HCT116 (cell line): ENCODE measurements at regions not wholly inside any gene's neighbourhood (a gene's known extent, or its start where the extent isn't known, plus 50 kb on each side); places are given as distances from the start of the nearest gene placed in this dataset.

Experiments
- ATAC-seq: fragments of 200-7000 bp; cut with Tn5 transposase; 2 replicates; pipeline ENCODE4 v1.9.1; 2020; ENCODE audit warnings: mild to moderate bottlenecking, moderate library complexity
- BruUV-seq: library from RNA; stranded (reverse); fragments of 400-500 nt; replicated peaks from 2 replicates; lab custom pipeline; 2021; lab: Mats Ljungman, UMichigan
- CTCF ChIA-PET: fragments of 300-600 bp; sonication (Branson Sonifier 250); formaldehyde crosslinking; loops from one replicate; lab custom pipeline; 2021; ENCODE audit warnings: antibody characterized with exemption; lab: Charles Lee
- POLR2A ChIA-PET: fragments of 300-600, 350-600 bp; sonication (Branson Sonifier 250); formaldehyde crosslinking; loops from one replicate; lab custom pipeline; 2021; ENCODE audit warnings: antibody characterized with exemption; lab: Charles Lee
- RAD21 ChIA-PET, 2 experiments: fragments of 300-600 bp; sonication (Branson Sonifier 250); formaldehyde crosslinking; loops; one replicate each; lab custom pipeline; 2023; ENCODE audit warnings: low total read pairs in 2 of 2; ENCODE audit not compliant: uncharacterized antibody in 2 of 2, unreplicated experiment in 2 of 2, low non-redundant PET in 1 of 2; lab: Charles Lee
- DNase-seq: peaks from one replicate; pipeline ENCODE4 v3.0.0-alpha.2; 2010; ENCODE audit warnings: low read depth, low spot score
- H2AFZ ChIP-seq: fragments of 200-600 bp; shearing (Covaris generic), sonication (generic); 2 replicates; pipeline ENCODE4 v1.6.1; 2017; ENCODE audit warnings: low read depth, mixed run types, mixed read lengths, antibody characterized with exemption, low read length; ENCODE audit not compliant: poor library complexity, severe bottlenecking
- H3K27ac ChIP-seq: 2 replicates; pipeline ENCODE4 v1.5.1; 2012; ENCODE audit warnings: low read depth, low read length
- H3K27me3 ChIP-seq: fragments of 200-600 bp; sonication (generic); 2 replicates; pipeline ENCODE4 v1.6.1; 2016; ENCODE audit warnings: mixed run types, low read length, mixed read lengths; ENCODE audit not compliant: insufficient read depth
- H3K36me3 ChIP-seq, 2 experiments: fragments of 200-500 bp in 1 of 2; fragments of 200-600 bp in 1 of 2; sonication (Bioruptor generic) in 1 of 2; sonication (generic) in 1 of 2; 2 replicates each; pipeline versions ENCODE4 v1.5.1 to v1.6.1; 2014 to 2016; ENCODE audit warnings: low read length in 2 of 2, inconsistent platforms in 1 of 2, mixed read lengths in 1 of 2, mixed run types in 1 of 2; ENCODE audit not compliant: insufficient read depth in 2 of 2, control insufficient read depth in 1 of 2
- H3K4me1 ChIP-seq, 2 experiments: fragments of 200-600 bp in 1 of 2; sonication (generic) in 1 of 2; 2 replicates each; pipeline versions ENCODE4 v1.5.1 to v1.6.1; 2012 to 2017; ENCODE audit warnings: low read length in 2 of 2, inconsistent platforms in 1 of 2, mild to moderate bottlenecking in 1 of 2, mixed read lengths in 1 of 2, mixed run types in 1 of 2, moderate library complexity in 1 of 2; ENCODE audit not compliant: insufficient read depth in 2 of 2, control insufficient read depth in 1 of 2
- H3K4me2 ChIP-seq: fragments of 200-600 bp; sonication (generic); 2 replicates; pipeline ENCODE4 v1.6.1; 2017; ENCODE audit warnings: mixed run types, low read length, mixed read lengths
- H3K4me3 ChIP-seq, 2 experiments: fragments of 200-600 bp in 1 of 2; sonication (generic) in 1 of 2; replicated peaks in 1 of 2; 2 replicates each; pipeline ENCODE4 v1.5.1; 2011 to 2016; ENCODE audit warnings: low read length in 2 of 2, control low read depth in 1 of 2, low read depth in 1 of 2, mild to moderate bottlenecking in 1 of 2, mixed read lengths in 1 of 2, mixed run types in 1 of 2
- H3K79me2 ChIP-seq: fragments of 200-600 bp; sonication (generic); 2 replicates; pipeline ENCODE4 v1.6.1; 2017; ENCODE audit warnings: mild to moderate bottlenecking, mixed run types, low read length, moderate library complexity, mixed read lengths; ENCODE audit not compliant: insufficient read depth
- H3K9ac ChIP-seq: fragments of 200-600 bp; sonication (generic); 2 replicates; pipeline ENCODE4 v1.6.1; 2016; ENCODE audit warnings: low read length, mixed read lengths
- H3K9me2 ChIP-seq: fragments of 200-600 bp; sonication (generic), shearing (Covaris generic); 2 replicates; pipeline ENCODE4 v1.6.1; 2017; ENCODE audit warnings: mixed run types, mild to moderate bottlenecking, moderate library complexity; ENCODE audit not compliant: insufficient read depth
- H3K9me3 ChIP-seq, 2 experiments: fragments of 200-500 bp in 1 of 2; fragments of 200-600 bp in 1 of 2; sonication (Bioruptor generic) in 1 of 2; sonication (generic) in 1 of 2; 2 replicates each; pipeline ENCODE4 v1.6.1; 2014 to 2017; ENCODE audit warnings: low read length in 2 of 2, mixed read lengths in 2 of 2, inconsistent platforms in 1 of 2, low read depth in 1 of 2, mild to moderate bottlenecking in 1 of 2, mixed run types in 1 of 2, moderate library complexity in 1 of 2; ENCODE audit not compliant: control insufficient read depth in 1 of 2, insufficient read depth in 1 of 2
- H4K20me1 ChIP-seq: fragments of 200-600 bp; sonication (generic), shearing (Covaris generic); 2 replicates; pipeline ENCODE4 v1.6.1; 2017; ENCODE audit warnings: mixed run types, mild to moderate bottlenecking, moderate library complexity; ENCODE audit not compliant: insufficient read depth
- ATF3 ChIP-seq: IDR thresholded peaks from 2 replicates; pipeline ENCODE4 v1.6.1; 2012
- CBX3 ChIP-seq: IDR thresholded peaks from 2 replicates; pipeline ENCODE4 v1.6.1; 2012; ENCODE audit warnings: low read depth
- CEBPB ChIP-seq: IDR thresholded peaks from 2 replicates; pipeline ENCODE4 v1.6.1; 2012; ENCODE audit warnings: low read depth
- CTCF ChIP-seq, 3 experiments: fragments of 200-600 bp in 1 of 3; sonication (generic) in 1 of 3; IDR thresholded peaks in 2 of 3; conservative IDR thresholded peaks in 1 of 3; 2 replicates each; pipeline ENCODE4 v1.5.1; 2012 to 2017; ENCODE audit warnings: low read depth in 2 of 3, low read length in 2 of 3, antibody characterized with exemption in 1 of 3, borderline replicate concordance in 1 of 3, control low read depth in 1 of 3, mild to moderate bottlenecking in 1 of 3, mixed read lengths in 1 of 3, mixed run types in 1 of 3, moderate library complexity in 1 of 3; ENCODE audit not compliant: insufficient read depth in 1 of 3
- ELF1 ChIP-seq: IDR thresholded peaks from 2 replicates; pipeline ENCODE4 v1.6.1; 2012; ENCODE audit warnings: low read depth, borderline replicate concordance
- EZH2phosphoT487 ChIP-seq: fragments of 200-600 bp; IDR thresholded peaks from 2 replicates; pipeline ENCODE4 v1.6.1; 2018; ENCODE audit warnings: antibody characterized with exemption, borderline replicate concordance
- FOSL1 ChIP-seq: IDR thresholded peaks from 2 replicates; pipeline ENCODE4 v1.6.1; 2012; ENCODE audit warnings: low read depth
- JUND ChIP-seq: IDR thresholded peaks from 2 replicates; pipeline ENCODE4 v1.6.1; 2012
- MAX ChIP-seq: IDR thresholded peaks from 2 replicates; pipeline ENCODE4 v1.6.1; 2012
- POLR2A ChIP-seq: IDR thresholded peaks from 2 replicates; pipeline ENCODE4 v1.7.0; 2011; ENCODE audit warnings: borderline replicate concordance; ENCODE audit not compliant: insufficient read depth, insufficient read length; ENCODE audit errors: extremely low read depth
- POLR2AphosphoS5 ChIP-seq: IDR thresholded peaks from 2 replicates; pipeline ENCODE4 v1.6.1; 2011; ENCODE audit warnings: mild to moderate bottlenecking, low read depth, low read length, moderate library complexity
- RAD21 ChIP-seq: IDR thresholded peaks from 2 replicates; pipeline ENCODE4 v1.6.1; 2012; ENCODE audit warnings: low read depth, mild to moderate bottlenecking
- SP1 ChIP-seq: IDR thresholded peaks from 2 replicates; pipeline ENCODE4 v1.6.1; 2012; ENCODE audit warnings: low read depth
- SRF ChIP-seq: IDR thresholded peaks from 2 replicates; pipeline ENCODE4 v1.6.1; 2012; ENCODE audit warnings: low read depth
- TCF7L2 ChIP-seq: IDR thresholded peaks from 2 replicates; pipeline ENCODE4 v1.7.0; 2011; ENCODE audit warnings: borderline replicate concordance, inconsistent platforms; ENCODE audit not compliant: insufficient read depth, insufficient read length; ENCODE audit errors: extremely low read depth
- ZBTB33 ChIP-seq: IDR thresholded peaks from 2 replicates; pipeline ENCODE4 v1.6.1; 2011; ENCODE audit warnings: mild to moderate bottlenecking, low read length, moderate library complexity; ENCODE audit not compliant: insufficient replicate concordance; ENCODE audit errors: extremely low read depth
- ZFX ChIP-seq: fragments of 450-650 bp; IDR thresholded peaks from 2 replicates; pipeline ENCODE4 v1.6.1; 2017
- ZNF274 ChIP-seq: fragments of 200-500 bp; sonication (Bioruptor generic); IDR thresholded peaks from 2 replicates; pipeline ENCODE4 v1.6.1; 2014; ENCODE audit warnings: mild to moderate bottlenecking, low read depth, low read length, inconsistent platforms
- intact Hi-C: fragments of 100-400 bp; cut with micrococcal nuclease; formaldehyde crosslinking; loops from 2 replicates; pipeline ENCODE4 v1.10.0; 2022

GRCh38 chr4:108331905-108332632 is 163.3 kb upstream of the LEF1 start:
- POLR2A ChIA-PET: no interaction called here
- BruUV-seq: no TSS peak
- Histone ChIP-seq H3K9me3 (no peaks in the 10 kb centered on the region), H3K27me3 (peaks cover 34% of the 10 kb centered on the region), H3K4me2 (no peak overlapping the region), H4K20me1 (no peaks in the 10 kb centered on the region), H2AFZ (no peak overlapping the region), H3K79me2 (no peaks in the 10 kb centered on the region), H3K9ac (no peak overlapping the region), H3K36me3 (no peaks in the 10 kb centered on the region), H3K9me2 (no peaks in the 10 kb centered on the region), H3K4me1 (no peaks in the 10 kb centered on the region), H3K4me3 (no peak overlapping the region), H3K27ac (no peak overlapping the region)
- RAD21 ChIA-PET: no interaction called here
- no peak for ATAC-seq
- CTCF ChIA-PET: no interaction called here
- no peak for TF ChIP-seq MAX
- no peak for TF ChIP-seq EZH2phosphoT487
- TF ChIP-seq JUND: no peak
- TF ChIP-seq ATF3: no peak
- TF ChIP-seq SRF: no peak
- no peak for TF ChIP-seq FOSL1
- no peak for TF ChIP-seq ZBTB33
- TF ChIP-seq POLR2A: no peak
- TF ChIP-seq RAD21: no peak
- no peak for TF ChIP-seq ELF1
- no peak for TF ChIP-seq CBX3
- no peak for TF ChIP-seq TCF7L2
- no peak for TF ChIP-seq CTCF (IDR thresholded peaks at IDR 0.05 in 2 of 3, conservative IDR thresholded peaks at IDR 0.05 in 1 of 3; ENCODE audit: borderline replicate concordance in 1 of 3, insufficient read depth in 1 of 3, low read depth in 2 of 3, low read length in 2 of 3)
- TF ChIP-seq CEBPB: no peak
- TF ChIP-seq ZNF274: no peak
- TF ChIP-seq SP1: no peak
- no peak for TF ChIP-seq ZFX
- no peak for TF ChIP-seq POLR2AphosphoS5
- no peak for DNase-seq
- intact Hi-C loops: no loop called here
